Epithelial cell of esophagus (primary cell): ENCODE measurements at regions not wholly inside any gene's neighbourhood (a gene's known extent, or its start where the extent isn't known, plus 50 kb on each side); places are given as distances from the start of the nearest gene placed in this dataset.

ENCODE experiments used
- DNase-seq: peaks from one replicate; pipeline ENCODE4 v3.0.0; 2010; ENCODE audit warnings: low read depth
- H3K4me3 ChIP-seq: 2 replicates; pipeline ENCODE4 v1.5.1; 2011; ENCODE audit warnings: mild to moderate bottlenecking, low read length, control low read depth
- CTCF ChIP-seq: IDR thresholded peaks from 2 replicates; pipeline ENCODE4 v1.5.1; 2011; ENCODE audit warnings: low read depth, mild to moderate bottlenecking, low read length, control low read depth, inconsistent platforms; ENCODE audit not compliant: insufficient read depth; ENCODE audit errors: missing control alignments

- H3K4me3 ChIP-seq = no peak overlapping the region
- no peak for TF ChIP-seq CTCF
- DNase-seq = no peak
Measured at GRCh38 chr2:81870119-81870518, 1565.6 kb upstream of the LRRTM1 start.

GRCh38 chr2:81858998-81859397 is 1554.4 kb upstream of the LRRTM1 start:
- no peak overlapping the region for H3K4me3 ChIP-seq
- TF ChIP-seq CTCF = no peak
- no peak for DNase-seq

GRCh38 chr2:81853341-81853740 is 1548.8 kb upstream of the LRRTM1 start:
- no peak for TF ChIP-seq CTCF
- peak; percentile 2 for DNase-seq
- no peak overlapping the region for H3K4me3 ChIP-seq

GRCh38 chr2:81852651-81853050 is 1548.1 kb upstream of the LRRTM1 start:
- no peak for DNase-seq
- TF ChIP-seq CTCF = no peak
- H3K4me3 ChIP-seq = no peak overlapping the region

GRCh38 chr2:81839780-81840179 is 1535.2 kb upstream of the LRRTM1 start:
- DNase-seq = no peak
- no peak overlapping the region for H3K4me3 ChIP-seq
- no peak for TF ChIP-seq CTCF

GRCh38 chr2:81835321-81836000 is 1530.9 kb upstream of the LRRTM1 start:
- no peak overlapping the region for H3K4me3 ChIP-seq
- no peak for TF ChIP-seq CTCF
- peak; percentile 25 for DNase-seq

GRCh38 chr2:81786811-81787210 is 1482.3 kb upstream of the LRRTM1 start:
- TF ChIP-seq CTCF = no peak
- no peak overlapping the region for H3K4me3 ChIP-seq
- DNase-seq = no peak
